Stimulated activated naive CD8-positive, alpha-beta T cell treated with anti-CD3 and anti-CD28 coated beads, Interleukin-15, amount 100 ng/mL, for 72 hours (primary cell): ENCODE measurements at regions not wholly inside any gene's neighbourhood (a gene's known extent, or its start where the extent isn't known, plus 50 kb on each side); places are given as distances from the start of the nearest gene placed in this dataset.
A peak's percentile ranks its signal among the peaks of the same experiment; 100 is the strongest.
"Not testable (repeated sequence)": the region's sequence is repeated elsewhere in the genome, so short reads cannot be mapped to it uniquely, and the experiment has no call there.

Source experiments
- ATAC-seq: fragments of 150-1000 bp; cut with Tn5 transposase; 2 replicates; pipeline ENCODE4 v1.10.0; 2021; ENCODE audit warnings: mild to moderate bottlenecking, moderate library complexity
- DNase-seq, 2 donors: peaks; one replicate each; pipeline ENCODE4 v3.0.0; 2021 to 2022
- H3K27ac Mint-ChIP-seq, 2 donors: one replicate each; pipeline ENCODE4 v1.8.0; 2022; ENCODE audit warnings: mild to moderate bottlenecking in 2 of 2, mixed read lengths in 2 of 2, moderate library complexity in 2 of 2
- H3K27me3 Mint-ChIP-seq: one replicate; pipeline ENCODE4 v1.8.0; 2022; ENCODE audit warnings: mixed read lengths
- H3K4me1 Mint-ChIP-seq: one replicate; pipeline ENCODE4 v1.8.0; 2022; ENCODE audit warnings: mild to moderate bottlenecking, mixed read lengths
- H3K4me3 Mint-ChIP-seq, 2 donors: one replicate each; pipeline ENCODE4 v1.8.0; 2022; ENCODE audit warnings: mild to moderate bottlenecking in 2 of 2, mixed read lengths in 2 of 2, moderate library complexity in 1 of 2
- H3K9me3 Mint-ChIP-seq, 2 donors: one replicate each; pipeline ENCODE4 v1.8.0; 2022; ENCODE audit warnings: mixed read lengths in 2 of 2

DNA sequence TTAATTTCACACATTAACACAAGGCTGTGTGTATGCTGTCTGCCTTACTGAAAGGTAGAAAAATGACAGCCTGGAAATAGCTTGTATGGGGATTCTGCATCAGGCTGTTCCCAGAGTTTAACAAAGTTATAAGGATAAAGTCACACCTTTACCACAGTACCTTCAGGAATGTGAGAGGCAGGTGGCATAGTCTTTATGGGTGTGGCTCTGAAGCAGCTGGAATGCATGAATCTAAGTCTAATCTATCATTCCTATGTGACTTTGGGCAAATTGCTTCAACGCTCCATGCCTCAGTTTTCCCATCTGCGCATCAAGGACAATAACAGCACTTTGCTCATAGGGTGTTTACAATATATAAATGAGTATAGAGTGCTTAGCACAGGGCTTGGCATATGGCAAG, 84.2 kb upstream of the EGFL6 start:
- H3K27me3 Mint-ChIP-seq, result no peaks in the 10 kb centered on the region
- H3K4me3 Mint-ChIP-seq, result no peak overlapping the region
- no peak for DNase-seq
- H3K4me1 Mint-ChIP-seq, result peaks cover 20% of the 10 kb centered on the region
- no peaks in the 10 kb centered on the region for H3K9me3 Mint-ChIP-seq
- no peak overlapping the region for H3K27ac Mint-ChIP-seq
- ATAC-seq, result no peak

DNA sequence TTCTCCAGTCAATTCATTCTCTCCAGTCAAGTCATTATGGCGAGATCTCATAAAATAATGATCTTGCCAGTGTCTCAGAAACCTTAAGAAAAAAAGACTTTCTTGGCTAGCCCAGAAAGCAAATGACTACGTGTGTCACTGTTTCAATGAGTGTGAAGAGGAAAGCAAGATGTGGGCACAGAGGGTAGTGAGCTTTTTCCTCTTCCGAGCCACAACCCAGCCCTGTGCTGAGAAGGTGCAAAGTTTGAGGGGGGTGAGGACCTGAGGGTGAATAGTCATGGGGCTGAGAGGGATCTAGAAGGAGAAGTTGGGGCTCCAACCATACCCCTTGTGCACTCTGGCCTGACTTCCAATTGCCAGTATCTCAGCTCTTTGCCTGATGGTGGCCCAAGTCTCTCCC, 85.6 kb upstream of the EGFL6 start:
- H3K4me3 Mint-ChIP-seq, result no peak overlapping the region
- peaks cover 20% of the 10 kb centered on the region for H3K4me1 Mint-ChIP-seq
- ATAC-seq (peak; percentile 31), DNase-seq (no peak)
- H3K27me3 Mint-ChIP-seq, result no peaks in the 10 kb centered on the region
- H3K27ac Mint-ChIP-seq, result no peak overlapping the region
- no peaks in the 10 kb centered on the region for H3K9me3 Mint-ChIP-seq

DNA sequence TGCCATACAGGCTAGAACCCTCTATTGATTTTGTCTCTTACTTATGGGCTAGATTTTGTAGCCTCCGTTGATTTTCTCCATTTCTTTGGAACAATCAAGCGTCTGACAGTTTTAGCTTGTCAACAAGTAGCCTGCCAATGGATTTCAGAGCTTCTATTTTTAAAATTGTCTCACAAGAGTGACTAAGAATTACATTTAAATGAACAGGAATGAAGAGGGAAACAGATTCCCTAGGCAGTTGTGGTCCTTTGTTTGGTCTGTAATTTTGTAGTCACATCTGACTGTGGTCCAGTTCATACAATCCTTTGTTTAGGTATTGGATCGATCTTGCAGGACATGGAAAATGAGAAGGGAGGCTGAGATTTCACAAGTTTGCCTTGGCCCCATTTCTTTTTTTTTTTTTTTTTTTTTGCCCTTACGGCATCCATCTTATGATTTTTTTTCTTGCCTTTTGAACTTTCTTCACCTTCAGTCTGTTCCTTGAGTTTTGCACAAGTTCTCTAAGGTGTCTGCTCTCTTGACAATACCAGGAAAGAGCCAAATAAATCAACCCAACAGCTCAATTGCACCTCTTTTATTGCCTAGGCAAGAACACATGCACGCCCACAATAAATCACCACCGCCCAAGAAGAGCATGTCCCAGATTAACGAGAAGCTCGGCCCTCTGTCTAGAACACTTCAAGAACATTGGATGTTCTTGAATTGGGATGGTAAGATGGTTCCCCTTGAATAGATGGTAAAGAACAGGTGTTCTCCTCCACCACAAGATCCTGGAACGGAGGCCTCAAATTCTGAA, 86.5 kb upstream of the EGFL6 start:
- no peak overlapping the region for H3K4me3 Mint-ChIP-seq

DNA sequence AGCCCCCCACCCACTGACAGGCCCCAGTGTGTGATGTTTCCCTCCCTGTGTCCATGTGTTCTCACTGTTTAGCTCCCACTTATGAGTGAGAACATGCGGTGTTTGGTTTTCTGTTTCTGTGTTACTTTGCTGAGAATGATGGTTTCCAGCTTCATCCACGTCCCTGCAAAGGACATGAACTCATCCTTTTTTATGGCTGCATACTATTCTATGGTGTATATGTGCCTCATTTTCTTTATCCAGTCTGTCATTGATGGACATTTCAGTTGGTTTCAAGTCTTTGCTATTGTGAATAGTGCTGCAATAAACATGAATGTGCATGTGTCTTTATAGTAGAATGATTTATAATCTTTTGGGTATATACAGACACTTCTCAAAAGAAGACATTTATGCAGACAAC, 88.6 kb upstream of the EGFL6 start:
- not testable (repeated sequence) for H3K27ac Mint-ChIP-seq, H3K9me3 Mint-ChIP-seq, DNase-seq, H3K27me3 Mint-ChIP-seq, H3K4me1 Mint-ChIP-seq, H3K4me3 Mint-ChIP-seq, ATAC-seq

More for the DNA sequence above, 86.5 kb upstream of the EGFL6 start:
- DNase-seq (no peak), ATAC-seq (no peak)
- H3K4me1 Mint-ChIP-seq, result peaks cover 17% of the 10 kb centered on the region
- no peaks in the 10 kb centered on the region for H3K9me3 Mint-ChIP-seq
- no peak overlapping the region for H3K27ac Mint-ChIP-seq
- no peaks in the 10 kb centered on the region for H3K27me3 Mint-ChIP-seq

DNA sequence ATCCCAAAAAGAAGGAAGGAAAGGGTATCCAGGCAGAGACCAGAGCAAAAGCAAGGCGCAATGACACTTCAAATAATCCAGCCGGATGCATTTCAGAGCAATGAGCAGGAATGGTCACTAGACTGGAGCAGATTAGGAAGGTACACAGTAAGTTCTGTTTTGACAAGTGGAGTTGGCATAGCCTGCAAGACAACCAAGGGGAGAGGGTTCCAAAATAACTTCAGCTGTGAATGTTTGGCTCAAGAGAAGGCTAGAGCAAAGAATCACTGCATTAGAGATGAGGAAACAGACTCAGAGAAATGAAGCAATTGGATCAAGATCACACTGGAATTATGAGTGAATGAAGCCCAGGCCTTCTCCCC, 90.0 kb upstream of the EGFL6 start:
- Mint-ChIP-seq H3K4me1 (peaks cover 11% of the 10 kb centered on the region), H3K27me3 (no peaks in the 10 kb centered on the region), H3K4me3 (no peak overlapping the region), H3K27ac (no peak overlapping the region), H3K9me3 (no peaks in the 10 kb centered on the region)
- no peak for DNase-seq
- ATAC-seq, result no peak

DNA sequence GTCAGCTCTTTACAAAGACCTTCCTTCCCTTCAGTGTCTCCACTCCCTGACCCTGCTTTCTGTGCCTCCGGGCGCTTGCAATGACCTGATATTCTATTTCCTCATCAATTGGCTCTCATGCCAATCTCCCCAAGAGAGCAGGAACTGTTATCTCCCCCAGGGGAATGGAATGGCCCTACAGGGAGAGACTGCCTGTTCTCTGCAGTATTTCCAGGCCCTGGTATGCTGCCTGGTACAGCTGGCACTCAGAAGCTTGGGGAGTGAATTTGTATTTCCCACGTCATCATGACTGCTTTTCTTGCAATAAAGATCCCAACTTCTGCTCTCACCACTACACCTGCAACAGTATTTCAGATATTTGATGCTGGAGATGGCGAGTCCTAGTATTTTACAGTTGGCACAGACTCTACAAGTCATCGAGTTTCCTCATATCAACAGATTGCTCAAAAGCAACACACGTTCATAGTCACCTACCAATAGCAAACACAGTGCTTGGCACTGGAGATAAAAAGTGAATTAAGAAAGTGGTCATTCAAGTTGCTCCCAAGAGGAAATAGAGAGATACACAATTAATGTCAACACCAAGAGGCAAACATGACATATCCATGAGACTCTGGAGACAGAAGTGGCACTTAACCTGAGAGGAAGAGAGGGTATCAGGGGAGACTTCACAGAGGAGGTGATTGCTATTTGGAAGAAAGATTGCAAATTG, 90.5 kb upstream of the EGFL6 start:
- Mint-ChIP-seq H3K9me3 (no peaks in the 10 kb centered on the region), H3K27ac (no peak overlapping the region), H3K27me3 (no peaks in the 10 kb centered on the region), H3K4me1 (peaks cover 13% of the 10 kb centered on the region), H3K4me3 (no peak overlapping the region)
- no peak for ATAC-seq
- DNase-seq, result no peak

DNA sequence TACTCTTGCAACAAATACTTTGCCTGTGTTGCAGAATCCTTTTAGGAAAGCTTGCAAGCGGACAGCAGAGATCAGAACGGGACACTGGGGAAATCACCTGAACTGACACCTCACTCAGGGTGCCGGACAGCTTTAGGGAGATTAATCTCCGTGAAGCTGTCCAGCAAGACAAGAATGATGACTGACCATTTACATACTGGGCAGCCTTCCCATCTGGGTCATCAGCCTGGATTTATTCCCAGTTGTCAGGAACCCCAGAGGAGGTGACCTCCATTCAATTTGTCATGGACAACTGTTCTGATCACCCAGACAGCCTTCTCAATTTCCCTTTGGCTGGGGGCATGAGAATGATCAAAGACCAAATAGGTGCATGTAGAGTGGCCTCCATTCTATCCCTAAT, 93.0 kb upstream of the EGFL6 start:
- H3K9me3 Mint-ChIP-seq, result no peaks in the 10 kb centered on the region
- no peak for DNase-seq
- H3K27me3 Mint-ChIP-seq, result no peaks in the 10 kb centered on the region
- no peak for ATAC-seq
- no peak overlapping the region for H3K4me3 Mint-ChIP-seq
- H3K4me1 Mint-ChIP-seq, result peaks cover 21% of the 10 kb centered on the region
- H3K27ac Mint-ChIP-seq, result no peak overlapping the region

DNA sequence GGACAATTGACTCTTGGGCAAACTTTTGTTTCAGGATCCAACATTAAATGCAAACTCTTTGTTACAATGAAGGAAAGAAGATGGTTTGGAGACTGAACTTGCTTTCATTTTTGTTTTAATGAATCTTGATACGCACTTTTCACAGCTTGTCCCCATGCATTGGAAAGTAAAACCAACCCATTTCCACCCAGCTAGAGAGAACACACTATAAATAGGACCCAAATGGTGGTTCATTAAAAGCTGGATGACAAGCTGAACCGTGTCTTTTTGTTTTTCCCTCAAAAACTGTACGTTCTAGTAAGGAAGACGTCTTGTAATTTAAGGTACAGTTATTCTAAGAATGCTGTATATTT, 95.3 kb upstream of the EGFL6 start:
- peaks cover 21% of the 10 kb centered on the region for H3K4me1 Mint-ChIP-seq
- DNase-seq (peak in 1 of 2 donors; percentile 1), ATAC-seq (peak; percentile 67)
- peak overlapping the region; percentile 84 to 93 for H3K27ac Mint-ChIP-seq
- H3K27me3 Mint-ChIP-seq, result no peaks in the 10 kb centered on the region
- no peaks in the 10 kb centered on the region for H3K9me3 Mint-ChIP-seq
- peak overlapping the region; percentile 69 to 70 for H3K4me3 Mint-ChIP-seq

DNA sequence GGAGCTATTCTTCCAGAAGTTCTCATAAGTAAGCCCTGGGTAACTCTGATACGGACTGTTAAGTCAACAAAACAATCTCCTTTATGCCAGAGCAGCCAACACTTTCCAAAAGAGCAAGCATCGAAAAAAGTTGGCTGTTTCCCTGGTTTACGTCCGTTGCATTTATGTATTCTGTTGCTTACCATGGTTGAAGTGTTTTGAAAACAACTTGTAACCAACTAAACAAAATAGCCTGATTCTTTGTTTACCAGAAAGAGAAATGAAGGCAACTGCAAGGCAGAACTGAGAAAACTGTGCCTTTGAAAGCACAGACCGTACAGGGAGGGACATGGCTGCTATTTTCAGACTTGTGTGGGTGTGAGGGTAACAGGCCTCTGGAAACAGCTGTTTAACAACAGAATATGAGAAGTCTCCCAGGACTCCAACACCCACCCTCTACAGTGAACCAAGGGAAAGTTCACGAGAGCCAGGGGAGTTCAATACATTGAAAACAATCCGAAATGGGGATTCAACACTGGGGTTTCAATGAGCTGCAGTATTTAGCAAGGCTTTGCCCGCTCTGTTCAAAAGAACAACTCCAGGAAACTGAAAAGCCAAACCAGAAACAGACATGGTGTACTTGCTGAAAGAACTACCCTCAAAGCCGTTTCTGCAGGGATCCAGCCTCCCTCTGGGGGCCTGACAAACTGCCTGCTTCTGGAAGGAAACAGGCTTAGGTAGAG, 95.8 kb upstream of the EGFL6 start:
- peak overlapping the region; percentile 69 to 70 for H3K4me3 Mint-ChIP-seq

DNA sequence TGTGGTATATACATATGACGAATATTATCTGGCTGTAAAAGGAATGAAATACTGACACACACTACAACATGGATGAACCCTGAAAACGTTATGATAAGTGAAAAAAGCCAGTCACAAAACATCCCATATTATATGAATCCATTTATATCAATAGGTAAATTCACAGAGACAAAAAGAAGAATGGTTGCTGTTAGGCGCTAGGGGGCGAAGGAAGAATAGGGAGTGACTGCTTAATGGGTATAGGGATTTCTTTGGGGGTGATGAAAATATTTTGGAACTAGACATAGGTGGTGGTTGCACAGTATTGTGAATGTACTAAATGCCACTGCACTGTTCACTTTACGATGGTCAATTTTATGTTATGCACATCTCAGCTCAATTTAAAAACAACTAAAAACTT, 96.4 kb upstream of the EGFL6 start:
- Mint-ChIP-seq H3K27ac (no peak overlapping the region), H3K4me3 (peak overlapping the region; percentile 69 to 70), H3K4me1 (peaks cover 21% of the 10 kb centered on the region), H3K9me3 (no peaks in the 10 kb centered on the region), H3K27me3 (no peaks in the 10 kb centered on the region)
- ATAC-seq (no peak), DNase-seq (no peak)

More for the DNA sequence above, 95.8 kb upstream of the EGFL6 start:
- H3K9me3 Mint-ChIP-seq, result no peaks in the 10 kb centered on the region
- H3K4me1 Mint-ChIP-seq, result peaks cover 21% of the 10 kb centered on the region
- ATAC-seq (peak; percentile 57), DNase-seq (peak; percentile 9 to 12)
- peak overlapping the region; percentile 84 to 93 for H3K27ac Mint-ChIP-seq
- H3K27me3 Mint-ChIP-seq, result no peaks in the 10 kb centered on the region

DNA sequence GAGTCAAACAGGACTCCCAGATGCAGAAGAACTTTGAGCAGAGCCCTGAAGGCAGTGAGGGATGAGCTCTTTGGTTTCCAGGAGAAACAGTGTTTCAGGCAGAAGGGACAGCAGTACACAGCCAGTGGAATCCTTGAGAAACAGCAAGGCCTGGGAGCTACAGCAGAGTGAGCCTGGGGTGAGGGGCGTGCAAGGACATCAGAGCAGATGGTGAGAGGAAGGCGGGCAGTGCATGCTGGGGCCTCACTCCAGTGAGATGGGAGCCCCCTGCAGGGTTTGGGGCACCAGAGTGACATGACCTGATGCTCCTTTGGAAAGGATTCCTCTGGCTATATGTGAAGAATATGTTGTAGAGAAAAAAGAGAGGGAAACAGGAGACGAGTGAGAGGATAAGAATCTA, 98.1 kb upstream of the EGFL6 start:
- Mint-ChIP-seq H3K4me3 (no peak overlapping the region), H3K27ac (peak overlapping the region in 1 of 2 donors; percentile 66), H3K4me1 (peaks cover 21% of the 10 kb centered on the region), H3K27me3 (no peaks in the 10 kb centered on the region), H3K9me3 (no peaks in the 10 kb centered on the region)
- no peak for ATAC-seq
- no peak for DNase-seq

DNA sequence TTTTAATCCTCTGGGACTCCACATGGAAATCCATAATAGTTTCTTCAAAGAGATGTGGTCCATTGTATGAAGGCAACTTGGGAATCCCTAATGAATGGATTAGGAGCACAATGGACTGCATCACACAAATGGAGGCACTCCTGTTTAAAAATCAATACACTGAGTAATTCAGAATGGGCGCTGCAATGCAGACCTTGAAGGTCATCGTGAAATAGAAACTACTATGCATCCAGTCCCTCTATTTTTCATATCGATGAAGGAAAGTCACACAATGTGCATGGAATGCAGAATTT, 98.8 kb upstream of the EGFL6 start:
- no peaks in the 10 kb centered on the region for H3K27me3 Mint-ChIP-seq
- DNase-seq, result no peak
- no peak for ATAC-seq
- peaks cover 21% of the 10 kb centered on the region for H3K4me1 Mint-ChIP-seq
- H3K9me3 Mint-ChIP-seq, result no peaks in the 10 kb centered on the region
- no peak overlapping the region for H3K4me3 Mint-ChIP-seq
- no peak overlapping the region for H3K27ac Mint-ChIP-seq

DNA sequence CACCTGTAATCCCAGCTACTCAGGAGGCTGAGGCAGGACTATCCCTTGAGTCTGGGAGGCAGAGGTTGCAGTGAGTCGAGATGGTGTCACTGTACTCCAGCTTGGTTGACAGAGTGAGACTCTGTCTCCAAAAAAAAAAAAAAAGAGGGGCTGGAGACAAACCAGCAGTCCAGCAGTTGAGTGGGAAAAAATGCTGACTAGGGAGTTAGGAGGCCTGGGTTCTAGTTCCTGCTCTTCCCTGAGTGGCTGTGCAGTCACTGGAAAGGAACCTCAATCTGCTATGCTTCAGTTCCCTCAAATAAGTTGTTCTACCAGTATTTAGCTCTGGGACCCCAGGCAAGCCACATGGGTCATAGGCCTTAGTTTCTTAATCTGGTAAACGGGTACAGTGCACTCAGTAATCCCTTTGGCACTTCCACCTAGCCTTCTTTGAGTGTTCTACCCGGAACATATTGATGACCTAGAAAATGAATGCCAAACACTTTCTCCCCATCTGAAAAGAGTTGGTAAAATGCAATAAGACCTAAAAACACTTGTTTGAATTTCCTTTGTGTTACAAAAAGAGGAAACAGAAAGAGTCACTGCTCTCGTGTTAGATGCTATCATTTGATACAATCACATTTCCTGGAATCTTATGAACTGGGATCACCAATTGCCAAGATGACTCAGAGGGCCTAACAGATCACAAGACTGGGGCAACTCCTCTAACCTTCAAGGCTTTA, 99.3 kb upstream of the EGFL6 start:
- H3K27me3 Mint-ChIP-seq, result no peaks in the 10 kb centered on the region
- DNase-seq (no peak), ATAC-seq (no peak)
- H3K4me3 Mint-ChIP-seq, result no peak overlapping the region
- no peaks in the 10 kb centered on the region for H3K9me3 Mint-ChIP-seq
- peaks cover 21% of the 10 kb centered on the region for H3K4me1 Mint-ChIP-seq
- H3K27ac Mint-ChIP-seq, result no peak overlapping the region

DNA sequence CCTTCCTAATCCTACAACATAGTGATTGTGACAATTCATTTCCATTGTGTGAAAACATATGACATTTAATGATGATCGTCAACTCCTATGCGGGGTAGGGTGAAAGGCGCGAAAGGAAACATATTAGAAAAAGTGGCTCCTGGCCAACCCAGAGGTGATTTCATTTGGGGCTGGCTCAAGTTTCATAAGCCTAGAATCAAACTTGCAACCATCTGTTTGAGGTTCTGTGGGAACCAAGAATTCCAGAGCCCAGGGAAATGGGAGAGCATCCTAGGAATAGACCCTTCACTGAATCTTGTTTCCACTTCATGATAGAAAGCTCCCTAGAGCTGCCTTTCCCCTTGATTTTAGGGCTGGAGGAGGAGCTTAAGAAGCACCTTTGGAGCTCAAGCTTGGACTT, 101.3 kb upstream of the EGFL6 start:
- Mint-ChIP-seq H3K27ac (no peak overlapping the region), H3K9me3 (peaks cover 0 to under 1% of the 10 kb centered on the region in 2 donors)
- no peak for ATAC-seq

DNA sequence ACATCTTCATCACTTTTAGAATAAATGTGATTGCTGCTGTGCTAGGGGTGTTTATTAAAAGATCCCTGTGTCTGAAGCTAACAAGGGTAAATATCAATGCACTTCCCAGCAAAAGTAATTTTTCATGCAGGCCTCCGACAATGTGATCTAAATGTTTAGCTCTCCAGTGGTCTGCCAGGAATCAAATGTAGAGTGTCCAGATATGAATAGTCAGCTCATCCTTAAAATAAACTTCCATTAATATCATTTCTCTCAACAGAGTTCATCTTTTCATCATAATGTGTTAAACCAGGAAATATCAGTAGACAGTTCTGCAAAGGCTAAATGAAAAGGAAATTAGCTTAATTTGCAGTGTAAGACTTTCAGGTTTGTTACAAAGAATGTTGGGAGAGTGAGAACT, 102.2 kb upstream of the EGFL6 start:
- Mint-ChIP-seq H3K4me3 (no peak overlapping the region), H3K4me1 (no peaks in the 10 kb centered on the region), H3K9me3 (peaks cover 5 to 6% of the 10 kb centered on the region in 2 donors), H3K27ac (no peak overlapping the region), H3K27me3 (no peaks in the 10 kb centered on the region)
- ATAC-seq (no peak), DNase-seq (no peak)

More for the DNA sequence above, 101.3 kb upstream of the EGFL6 start:
- Mint-ChIP-seq H3K4me1 (peaks cover 5% of the 10 kb centered on the region), H3K4me3 (no peak overlapping the region), H3K27me3 (no peaks in the 10 kb centered on the region)
- no peak for DNase-seq
